ENCODE measurements at regions not wholly inside any gene's neighbourhood (a gene's known extent, or its start where the extent isn't known, plus 50 kb on each side); places are given as distances from the start of the nearest gene placed in this dataset.

GRCh38 chr10:36251068-36251467, 609.0 kb upstream of the FZD8 start:
- intact Hi-C loops (cut with micrococcal nuclease) = no loop called here

- intact Hi-C loops (cut with micrococcal nuclease) = no loop called here
Observed at GRCh38 chr10:36248304-36248981, 606.3 kb upstream of the FZD8 start.

GRCh38 chr10:36247478-36247877, 605.4 kb upstream of the FZD8 start:
- intact Hi-C loops (cut with micrococcal nuclease) = no loop called here

- intact Hi-C loops (cut with micrococcal nuclease) = no loop called here
Observed at GRCh38 chr10:36236931-36237330, 594.8 kb upstream of the FZD8 start.

- intact Hi-C loops (cut with micrococcal nuclease) = no loop called here
Observed at GRCh38 chr10:36236341-36236740, 594.2 kb upstream of the FZD8 start.

GRCh38 chr10:36232935-36233334, 590.8 kb upstream of the FZD8 start:
- intact Hi-C loops (cut with micrococcal nuclease) = no loop called here

- intact Hi-C loops (cut with micrococcal nuclease) = no loop called here
Observed at GRCh38 chr10:36224431-36224985, 582.4 kb upstream of the FZD8 start.

- intact Hi-C loops (cut with micrococcal nuclease) = no loop called here
Observed at GRCh38 chr10:36221101-36221500, 579.0 kb upstream of the FZD8 start.

- intact Hi-C loops (cut with micrococcal nuclease) = no loop called here
Observed at GRCh38 chr10:36220151-36220550, 578.1 kb upstream of the FZD8 start.

GRCh38 chr10:36211856-36212255, 569.8 kb upstream of the FZD8 start:
- intact Hi-C loops (cut with micrococcal nuclease) = no loop called here

- intact Hi-C loops (cut with micrococcal nuclease) = no loop called here
Observed at GRCh38 chr10:36209480-36209879, 567.4 kb upstream of the FZD8 start.

- intact Hi-C loops (cut with micrococcal nuclease) = no loop called here
Observed at GRCh38 chr10:36202881-36203280, 560.8 kb upstream of the FZD8 start.

GRCh38 chr10:36200577-36200976, 558.5 kb upstream of the FZD8 start:
- intact Hi-C loops (cut with micrococcal nuclease) = no loop called here

GRCh38 chr10:36198322-36198721, 556.2 kb upstream of the FZD8 start:
- intact Hi-C loops (cut with micrococcal nuclease) = no loop called here

- intact Hi-C loops (cut with micrococcal nuclease) = no loop called here
Observed at GRCh38 chr10:36195364-36195763, 553.3 kb upstream of the FZD8 start.

GRCh38 chr10:36194276-36194675, 552.2 kb upstream of the FZD8 start:
- intact Hi-C loops (cut with micrococcal nuclease) = no loop called here

- intact Hi-C loops (cut with micrococcal nuclease) = no loop called here
Observed at GRCh38 chr10:36191009-36191408, 548.9 kb upstream of the FZD8 start.

GRCh38 chr10:36188461-36188860, 546.4 kb upstream of the FZD8 start:
- intact Hi-C loops (cut with micrococcal nuclease) = no loop called here

- intact Hi-C loops (cut with micrococcal nuclease) = no loop called here
Observed at GRCh38 chr10:36188080-36188453, 546.0 kb upstream of the FZD8 start.

- intact Hi-C loops (cut with micrococcal nuclease) = no loop called here
Observed at GRCh38 chr10:36187380-36188079, 545.4 kb upstream of the FZD8 start.

GRCh38 chr10:36185097-36185496, 543.0 kb upstream of the FZD8 start:
- intact Hi-C loops (cut with micrococcal nuclease) = no loop called here

- intact Hi-C loops (cut with micrococcal nuclease) = no loop called here
Observed at GRCh38 chr10:36183726-36184125, 541.6 kb upstream of the FZD8 start.

- intact Hi-C loops (cut with micrococcal nuclease) = no loop called here
Observed at GRCh38 chr10:36183056-36183455, 541.0 kb upstream of the FZD8 start.

All from T-helper 2 cell treated with Interferon-gamma antibody and Interleukin-4, amounts not matched to agents 100 ng/mL and 5 ng/mL, for 36 hours (primary cell).